ENCODE measurements at regions not wholly inside any gene's neighbourhood (a gene's known extent, or its start where the extent isn't known, plus 50 kb on each side); places are given as distances from the start of the nearest gene placed in this dataset.

GRCh38 chr18:5787936-5788335, 107.4 kb downstream of the TMEM200C start:
- DNase-seq (ENCODE audit: low spot score in 2 of 2) = no peak
- WGBS, 2 donors = 25 to 53% methylated on average over 1 of the region's 1 CpG
- H3K27me3 ChIP-seq = no peaks in the 10 kb centered on the region
- H3K27ac ChIP-seq = no peak overlapping the region
- peaks cover 0 to 16% (median 0%) of the 10 kb centered on the region in 4 donors for H3K9me3 ChIP-seq
- no peaks in the 10 kb centered on the region for H3K4me1 ChIP-seq
- no peak for TF ChIP-seq POLR2A (IDR thresholded peaks at IDR 0.05)
- TF ChIP-seq EP300 (IDR thresholded peaks at IDR 0.05) = no peak
- no peak for TF ChIP-seq CTCF (IDR thresholded peaks at IDR 0.05)
- H3K36me3 ChIP-seq = no peaks in the 10 kb centered on the region
- no peak overlapping the region for H3K4me3 ChIP-seq

GRCh38 chr18:5779922-5780321, 115.4 kb downstream of the TMEM200C start:
- H3K27me3 ChIP-seq = no peaks in the 10 kb centered on the region
- H3K36me3 ChIP-seq = no peaks in the 10 kb centered on the region
- no peaks in the 10 kb centered on the region for H3K4me1 ChIP-seq
- 29 to 34% methylated on average over 2 of the region's 2 CpGs for WGBS, 2 donors
- no peak for DNase-seq (ENCODE audit: low spot score in 2 of 2)
- no peak overlapping the region for H3K27ac ChIP-seq
- H3K4me3 ChIP-seq = no peak overlapping the region
- no peak for TF ChIP-seq CTCF (IDR thresholded peaks at IDR 0.05)
- TF ChIP-seq POLR2A (IDR thresholded peaks at IDR 0.05) = no peak
- no peak for TF ChIP-seq EP300 (IDR thresholded peaks at IDR 0.05)
- peaks cover 0 to 12% (median 0%) of the 10 kb centered on the region in 4 donors for H3K9me3 ChIP-seq

GRCh38 chr18:5772306-5773105, 122.8 kb downstream of the TMEM200C start:
- H3K36me3 ChIP-seq = no peaks in the 10 kb centered on the region
- no peak overlapping the region for H3K27ac ChIP-seq
- H3K4me1 ChIP-seq = no peaks in the 10 kb centered on the region
- no peaks in the 10 kb centered on the region for H3K9me3 ChIP-seq
- TF ChIP-seq CTCF (IDR thresholded peaks at IDR 0.05) = no peak
- no peak for TF ChIP-seq EP300 (IDR thresholded peaks at IDR 0.05)
- no peak for TF ChIP-seq POLR2A (IDR thresholded peaks at IDR 0.05)
- H3K27me3 ChIP-seq = no peaks in the 10 kb centered on the region
- H3K4me3 ChIP-seq = no peak overlapping the region
- DNase-seq (ENCODE audit: low spot score in 2 of 2) = no peak
- WGBS, 2 donors = 57 to 65% methylated on average over 14 of the region's 14 CpGs

GRCh38 chr18:5771343-5771742, 124.0 kb downstream of the TMEM200C start:
- H3K9me3 ChIP-seq = no peaks in the 10 kb centered on the region
- H3K27me3 ChIP-seq = no peaks in the 10 kb centered on the region
- H3K4me3 ChIP-seq = no peak overlapping the region
- no peaks in the 10 kb centered on the region for H3K36me3 ChIP-seq
- DNase-seq (ENCODE audit: low spot score in 2 of 2) = no peak
- no peak overlapping the region for H3K27ac ChIP-seq
- TF ChIP-seq CTCF (IDR thresholded peaks at IDR 0.05) (no peak), EP300 (IDR thresholded peaks at IDR 0.05) (no peak), POLR2A (IDR thresholded peaks at IDR 0.05) (no peak)
- no peaks in the 10 kb centered on the region for H3K4me1 ChIP-seq
- 72% methylated on average over 5 of the region's 5 CpGs for WGBS, 2 donors

GRCh38 chr18:5770176-5770575, 125.1 kb downstream of the TMEM200C start:
- no peaks in the 10 kb centered on the region for H3K9me3 ChIP-seq
- WGBS, 2 donors = 45 to 56% methylated on average over 4 of the region's 4 CpGs
- H3K27me3 ChIP-seq = no peaks in the 10 kb centered on the region
- no peak for DNase-seq (ENCODE audit: low spot score in 2 of 2)
- no peak overlapping the region for H3K27ac ChIP-seq
- no peak overlapping the region for H3K4me3 ChIP-seq
- TF ChIP-seq POLR2A (IDR thresholded peaks at IDR 0.05) (no peak), EP300 (IDR thresholded peaks at IDR 0.05) (no peak), CTCF (IDR thresholded peaks at IDR 0.05) (no peak)
- H3K4me1 ChIP-seq = no peaks in the 10 kb centered on the region
- no peaks in the 10 kb centered on the region for H3K36me3 ChIP-seq

Data from tibial nerve (tissue), 4 donors.